GM10266 (cell line): ENCODE measurements at regions not wholly inside any gene's neighbourhood (a gene's known extent, or its start where the extent isn't known, plus 50 kb on each side); places are given as distances from the start of the nearest gene placed in this dataset.

Experiments used
- DNase-seq: peaks from one replicate; pipeline ENCODE4 v3.0.0; 2012; ENCODE audit errors: extremely low spot score
- CTCF ChIP-seq: IDR thresholded peaks from 2 replicates; pipeline ENCODE4 v1.5.1; 2012; ENCODE audit warnings: mild to moderate bottlenecking, low read depth; ENCODE audit not compliant: control insufficient read depth, insufficient read depth; ENCODE audit errors: missing control alignments

- no peak for TF ChIP-seq CTCF
- DNase-seq, result no peak
Observed at GRCh38 chr3:144381607-144382006, 410.0 kb downstream of the DIPK2A start.

- TF ChIP-seq CTCF, result no peak
- DNase-seq, result no peak
Observed at GRCh38 chr3:144384241-144384979, 412.8 kb downstream of the DIPK2A start.

GRCh38 chr3:144390786-144391185 is 419.2 kb downstream of the DIPK2A start:
- TF ChIP-seq CTCF, result no peak
- no peak for DNase-seq

GRCh38 chr3:144391236-144391635 is 419.6 kb downstream of the DIPK2A start:
- DNase-seq, result no peak
- TF ChIP-seq CTCF, result no peak

- TF ChIP-seq CTCF, result no peak
Observed at GRCh38 chr3:144394032-144394431, 422.4 kb downstream of the DIPK2A start.

GRCh38 chr3:144402430-144402829 is 430.8 kb downstream of the DIPK2A start:
- TF ChIP-seq CTCF, result no peak
- no peak for DNase-seq

More at GRCh38 chr3:144394032-144394431, 422.4 kb downstream of the DIPK2A start:
- DNase-seq, result no peak

GRCh38 chr3:144403040-144403457 is 431.4 kb downstream of the DIPK2A start:
- no peak for TF ChIP-seq CTCF
- no peak for DNase-seq
